Upper lobe of left lung (tissue), 6 donors: ENCODE measurements at regions not wholly inside any gene's neighbourhood (a gene's known extent, or its start where the extent isn't known, plus 50 kb on each side); places are given as distances from the start of the nearest gene placed in this dataset.

ENCODE experiments used
- ATAC-seq, 2 donors: fragments of 200-7000 bp; cut with Tn5 transposase; one replicate each; pipeline ENCODE4 v1.9.1; 2022; ENCODE audit warnings: mild to moderate bottlenecking in 2 of 2, moderate library complexity in 2 of 2; ENCODE audit not compliant: low FRiP score in 2 of 2
- DNase-seq, 2 donors: peaks; one replicate each; pipeline ENCODE4 v3.0.0-alpha.2; 2019 to 2020
- H3K27ac ChIP-seq, 4 donors: fragments of 200-600 bp; sonication (generic); one replicate each; pipeline ENCODE4 v1.5.1; 2016 to 2019
- H3K27me3 ChIP-seq, 4 donors: fragments of 200-600 bp; sonication (generic); one replicate each; pipeline ENCODE4 v1.5.1; 2017 to 2019
- H3K36me3 ChIP-seq, 4 donors: fragments of 200-600 bp; sonication (generic); one replicate each; pipeline ENCODE4 v1.5.1; 2016 to 2019
- H3K4me1 ChIP-seq, 4 donors: fragments of 200-600 bp; sonication (generic); one replicate each; pipeline ENCODE4 v1.5.1; 2018 to 2019
- H3K4me3 ChIP-seq, 4 donors: fragments of 200-600 bp; sonication (generic); one replicate each; pipeline ENCODE4 v1.5.1; 2017 to 2019; ENCODE audit warnings: mild to moderate bottlenecking in 2 of 4, moderate library complexity in 1 of 4
- H3K9me3 ChIP-seq, 4 donors: fragments of 200-600 bp; sonication (generic); one replicate each; pipeline ENCODE4 v1.5.1; 2018 to 2019
- EP300 ChIP-seq, 4 donors: sonication (generic); formaldehyde crosslinking; IDR thresholded peaks; one replicate each; pipeline ENCODE4 v1.5.1; 2017; ENCODE audit warnings: antibody characterized with exemption in 4 of 4, control low read depth in 2 of 4
- POLR2A ChIP-seq, 4 donors: fragments of 450-650 bp; IDR thresholded peaks; one replicate each; pipeline ENCODE4 v1.5.1; 2016 to 2017; ENCODE audit warnings: antibody characterized with exemption in 4 of 4, mild to moderate bottlenecking in 2 of 4
- POLR2AphosphoS5 ChIP-seq, 2 donors: sonication (generic); formaldehyde crosslinking; IDR thresholded peaks; one replicate each; pipeline ENCODE4 v1.5.1; 2017; ENCODE audit warnings: antibody characterized with exemption in 2 of 2
- WGBS, 2 donors: methylation state at CpG; one replicate each; pipeline ENCODE4 v1.1.5; 2017 to 2018; 5-methylcytosine and 5-hydroxymethylcytosine counted together
- TF ChIP-seq, protein P1 (sequence below), 6 experiments: fragments of 450-650 bp in 4 of 6; fragments of 200-600 bp in 2 of 6; sonication (generic) in 2 of 6; IDR thresholded peaks; one replicate each; pipeline ENCODE4 v1.5.1; 2016 to 2019; ENCODE audit warnings: antibody characterized with exemption in 6 of 6
- donor health status: DM: no; HTN: no; CAD: no; lungs with moderate emphysema.
- donor health status: DM: no; HTN: yes; CAD: no; lungs with severe emphysema.

- Histone ChIP-seq H3K9me3 (no peaks in the 10 kb centered on the region), H3K27ac (peak overlapping the region in 1 of 4 donors; percentile 5), H3K4me1 (peaks cover 0 to 15% (median 0%) of the 10 kb centered on the region in 4 donors), H3K27me3 (no peaks in the 10 kb centered on the region), H3K36me3 (no peaks in the 10 kb centered on the region), H3K4me3 (no peak overlapping the region)
- ATAC-seq (peak in 1 of 2 donors; percentile 65), DNase-seq (peak; percentile 13 to 73)
- 54 to 67% methylated on average over 14 of the region's 14 CpGs for WGBS, 2 donors
- TF ChIP-seq EP300 (IDR thresholded peaks at IDR 0.05) = no peak
- TF ChIP-seq, protein P1, sequence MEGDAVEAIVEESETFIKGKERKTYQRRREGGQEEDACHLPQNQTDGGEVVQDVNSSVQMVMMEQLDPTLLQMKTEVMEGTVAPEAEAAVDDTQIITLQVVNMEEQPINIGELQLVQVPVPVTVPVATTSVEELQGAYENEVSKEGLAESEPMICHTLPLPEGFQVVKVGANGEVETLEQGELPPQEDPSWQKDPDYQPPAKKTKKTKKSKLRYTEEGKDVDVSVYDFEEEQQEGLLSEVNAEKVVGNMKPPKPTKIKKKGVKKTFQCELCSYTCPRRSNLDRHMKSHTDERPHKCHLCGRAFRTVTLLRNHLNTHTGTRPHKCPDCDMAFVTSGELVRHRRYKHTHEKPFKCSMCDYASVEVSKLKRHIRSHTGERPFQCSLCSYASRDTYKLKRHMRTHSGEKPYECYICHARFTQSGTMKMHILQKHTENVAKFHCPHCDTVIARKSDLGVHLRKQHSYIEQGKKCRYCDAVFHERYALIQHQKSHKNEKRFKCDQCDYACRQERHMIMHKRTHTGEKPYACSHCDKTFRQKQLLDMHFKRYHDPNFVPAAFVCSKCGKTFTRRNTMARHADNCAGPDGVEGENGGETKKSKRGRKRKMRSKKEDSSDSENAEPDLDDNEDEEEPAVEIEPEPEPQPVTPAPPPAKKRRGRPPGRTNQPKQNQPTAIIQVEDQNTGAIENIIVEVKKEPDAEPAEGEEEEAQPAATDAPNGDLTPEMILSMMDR (IDR thresholded peaks at IDR 0.05) = no peak
- TF ChIP-seq POLR2A (IDR thresholded peaks at IDR 0.05) = no peak
- no peak for TF ChIP-seq POLR2AphosphoS5 (IDR thresholded peaks at IDR 0.05)
These were observed 96.7 kb upstream of the IKZF1 start for GRCh38 chr7:50207686-50208255.

DNA sequence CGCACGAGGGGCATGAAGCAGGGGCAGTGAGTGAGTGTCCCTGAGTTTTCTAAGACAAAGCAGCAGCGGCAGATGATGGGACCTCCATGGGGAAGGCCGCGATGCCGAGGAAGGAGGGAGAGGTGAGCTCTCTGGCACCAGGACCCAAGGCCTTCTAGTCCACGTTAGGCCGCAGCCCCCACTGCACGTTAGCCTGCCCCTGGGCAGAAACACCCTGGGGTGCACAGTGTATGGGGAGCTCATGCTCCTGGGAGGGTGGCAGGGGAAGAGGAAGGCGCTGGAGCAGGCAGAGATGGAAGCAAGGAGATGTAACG lies 97.3 kb upstream of the IKZF1 start:
- Histone ChIP-seq H3K27ac (no peak overlapping the region), H3K27me3 (no peaks in the 10 kb centered on the region), H3K4me3 (no peak overlapping the region), H3K4me1 (peaks cover 0 to 15% (median 0%) of the 10 kb centered on the region in 4 donors), H3K36me3 (no peaks in the 10 kb centered on the region), H3K9me3 (no peaks in the 10 kb centered on the region)
- peak in 1 of 2 donors; percentile 34 for DNase-seq
- TF ChIP-seq POLR2AphosphoS5 (IDR thresholded peaks at IDR 0.05) (no peak), EP300 (IDR thresholded peaks at IDR 0.05) (no peak), POLR2A (IDR thresholded peaks at IDR 0.05) (no peak)
- TF ChIP-seq, protein P1 (IDR thresholded peaks at IDR 0.05) = no peak
- ATAC-seq = no peak
- WGBS, 2 donors = 86 to 93% methylated on average over 11 of the region's 11 CpGs

DNA sequence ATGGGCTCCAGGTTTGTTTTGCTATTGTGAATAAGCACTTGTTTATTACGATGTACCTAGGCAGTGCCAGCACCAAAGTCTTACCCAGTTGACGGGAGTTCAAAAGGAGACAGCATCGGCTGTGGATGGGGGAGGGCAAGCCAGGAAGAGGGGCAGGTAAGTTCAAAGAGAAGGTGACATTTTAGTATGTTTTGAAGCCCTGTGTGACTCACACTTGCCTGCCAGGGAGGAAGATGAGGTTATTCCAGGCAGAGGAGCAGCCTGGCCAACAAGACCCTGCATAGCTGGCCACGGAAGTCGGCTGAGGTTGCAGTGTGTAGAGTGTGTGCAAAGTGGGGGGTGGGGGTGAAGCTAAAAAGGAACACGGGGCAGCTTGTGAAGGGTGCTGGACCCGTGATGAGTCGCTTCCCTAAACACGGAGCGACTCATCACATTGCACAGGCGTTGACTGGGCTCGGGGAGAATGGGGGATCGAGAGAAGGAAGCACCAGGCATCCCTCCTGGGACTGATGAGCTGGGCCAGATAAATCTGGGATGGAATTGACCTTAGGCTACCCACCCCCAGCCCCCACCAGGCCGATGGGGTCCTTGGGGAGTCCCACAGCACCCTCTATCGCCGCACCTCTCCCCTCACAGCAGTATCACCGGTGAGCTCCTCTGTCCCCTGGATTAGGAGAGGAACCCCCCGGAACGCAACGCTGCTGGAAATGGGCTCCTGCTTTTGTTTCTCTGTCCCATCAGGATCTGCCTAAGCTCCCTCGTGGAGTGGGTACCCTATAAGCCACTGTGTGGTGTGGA lies 97.9 kb upstream of the IKZF1 start:
- H3K4me3 ChIP-seq = no peak overlapping the region
- H3K27me3 ChIP-seq = no peaks in the 10 kb centered on the region
- WGBS, 2 donors = 68 to 74% methylated on average over 18 to 20 of the region's 21 CpGs
- H3K27ac ChIP-seq = peak overlapping the region in 1 of 4 donors; percentile 7
- peak; percentile 10 to 67 for DNase-seq
- TF ChIP-seq POLR2A (IDR thresholded peaks at IDR 0.05) (no peak), POLR2AphosphoS5 (IDR thresholded peaks at IDR 0.05) (no peak), EP300 (IDR thresholded peaks at IDR 0.05) (no peak)
- TF ChIP-seq, protein P1 (IDR thresholded peaks at IDR 0.05) = no peak
- H3K9me3 ChIP-seq = no peaks in the 10 kb centered on the region
- peaks cover 0 to 15% (median 0%) of the 10 kb centered on the region in 4 donors for H3K4me1 ChIP-seq
- no peaks in the 10 kb centered on the region for H3K36me3 ChIP-seq
- ATAC-seq = peak in 1 of 2 donors; percentile 44

GRCh38 chr7:50205011-50205410 lies 99.5 kb upstream of the IKZF1 start:
- no peak for TF ChIP-seq POLR2AphosphoS5 (IDR thresholded peaks at IDR 0.05)
- TF ChIP-seq, protein P1 (IDR thresholded peaks at IDR 0.05) = no peak
- no peak for TF ChIP-seq EP300 (IDR thresholded peaks at IDR 0.05)
- no peak for TF ChIP-seq POLR2A (IDR thresholded peaks at IDR 0.05)
- Histone ChIP-seq H3K36me3 (no peaks in the 10 kb centered on the region), H3K4me1 (peaks cover 0 to 15% (median 0%) of the 10 kb centered on the region in 4 donors), H3K9me3 (no peaks in the 10 kb centered on the region), H3K27me3 (no peaks in the 10 kb centered on the region), H3K4me3 (no peak overlapping the region), H3K27ac (no peak overlapping the region)
- DNase-seq (no peak), ATAC-seq (no peak)
- 68 to 70% methylated on average over 7 of the region's 7 CpGs for WGBS, 2 donors
